GM15510 (cell line): ENCODE measurements at regions not wholly inside any gene's neighbourhood (a gene's known extent, or its start where the extent isn't known, plus 50 kb on each side); places are given as distances from the start of the nearest gene placed in this dataset.

Source experiments
- POLR2A ChIP-seq: IDR thresholded peaks from 3 replicates; pipeline ENCODE4 v1.6.1; 2011; ENCODE audit warnings: borderline replicate concordance; ENCODE audit not compliant: insufficient read length; ENCODE audit errors: extremely low read depth

GRCh38 chr2:136359121-136359965, 241.4 kb upstream of the CXCR4 start:
- no peak for TF ChIP-seq POLR2A

GRCh38 chr2:136358576-136358975, 240.6 kb upstream of the CXCR4 start:
- TF ChIP-seq POLR2A = no peak

GRCh38 chr2:136357007-136357380, 239.0 kb upstream of the CXCR4 start:
- no peak for TF ChIP-seq POLR2A

GRCh38 chr2:136356125-136357006, 238.4 kb upstream of the CXCR4 start:
- no peak for TF ChIP-seq POLR2A

GRCh38 chr2:136351684-136352083, 233.7 kb upstream of the CXCR4 start:
- TF ChIP-seq POLR2A = no peak

- no peak for TF ChIP-seq POLR2A
Measured at GRCh38 chr2:136347981-136348380, 230.0 kb upstream of the CXCR4 start.

- no peak for TF ChIP-seq POLR2A
Measured at GRCh38 chr2:136344339-136344738, 226.4 kb upstream of the CXCR4 start.

GRCh38 chr2:136342138-136342537, 224.2 kb upstream of the CXCR4 start:
- TF ChIP-seq POLR2A = no peak

GRCh38 chr2:136334967-136335366, 217.0 kb upstream of the CXCR4 start:
- no peak for TF ChIP-seq POLR2A

- TF ChIP-seq POLR2A = no peak
Measured at GRCh38 chr2:136332436-136333095, 214.6 kb upstream of the CXCR4 start.

GRCh38 chr2:136331226-136331625, 213.3 kb upstream of the CXCR4 start:
- no peak for TF ChIP-seq POLR2A

GRCh38 chr2:136328207-136328795, 210.4 kb upstream of the CXCR4 start:
- TF ChIP-seq POLR2A = no peak

GRCh38 chr2:136327162-136327852, 209.4 kb upstream of the CXCR4 start:
- no peak for TF ChIP-seq POLR2A

- TF ChIP-seq POLR2A = no peak
Measured at GRCh38 chr2:136325844-136326331, 207.9 kb upstream of the CXCR4 start.
